Left ventricle myocardium inferior (tissue), 1 donor: ENCODE measurements at regions not wholly inside any gene's neighbourhood (a gene's known extent, or its start where the extent isn't known, plus 50 kb on each side); places are given as distances from the start of the nearest gene placed in this dataset.

Source experiments
- DNase-seq: peaks from one replicate; pipeline ENCODE4 v3.0.0-alpha.2; 2020
- H3K27ac ChIP-seq: fragments of 200-600 bp; replicated peaks from 2 replicates; pipeline ENCODE4 v1.8.0; 2021
- H3K27me3 ChIP-seq: fragments of 200-600 bp; 2 replicates; pipeline ENCODE4 v1.8.0; 2021; ENCODE audit warnings: low read depth
- H3K36me3 ChIP-seq: fragments of 200-600 bp; 2 replicates; pipeline ENCODE4 v1.8.0; 2021
- H3K4me1 ChIP-seq: fragments of 200-600 bp; 2 replicates; pipeline ENCODE4 v1.8.0; 2021
- H3K4me3 ChIP-seq: fragments of 200-600 bp; 2 replicates; pipeline ENCODE4 v1.8.0; 2021; ENCODE audit warnings: mild to moderate bottlenecking, moderate library complexity
- H3K9me3 ChIP-seq: fragments of 200-600 bp; replicated peaks from 2 replicates; pipeline ENCODE4 v1.8.0; 2021
- intact Hi-C: fragments of 100-400 bp; cut with micrococcal nuclease; formaldehyde crosslinking; loops from one replicate; pipeline ENCODE4 v1.11.0; 2022
- TF ChIP-seq, protein P1 (sequence below): fragments of 200-600 bp; IDR thresholded peaks from 2 replicates; pipeline ENCODE4 v1.8.0; 2021; ENCODE audit warnings: antibody characterized with exemption, mild to moderate bottlenecking, borderline replicate concordance
- donor health status: DM: no; HTN: yes; CAD: no; lungs with severe emphysema.

DNA sequence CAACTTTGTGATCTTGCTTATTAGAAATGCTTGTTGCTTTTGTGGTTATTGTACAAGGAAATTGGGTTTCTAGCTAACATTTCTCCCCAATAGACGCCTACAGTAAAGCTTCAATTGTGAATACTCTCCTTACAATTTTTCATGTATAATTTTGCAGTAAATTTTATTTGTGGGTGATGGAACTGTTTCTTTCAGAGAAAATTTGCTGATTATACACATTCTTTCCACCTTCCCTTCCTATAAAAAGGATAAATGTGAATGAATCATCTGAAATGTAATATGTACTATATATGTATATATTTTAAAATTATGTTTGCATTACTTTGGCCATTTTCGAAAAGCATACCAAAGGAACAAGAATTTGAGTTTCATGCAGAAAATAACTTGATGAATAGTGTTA, 162.7 kb upstream of the CRBN start:
- Histone ChIP-seq H3K36me3 (no peaks in the 10 kb centered on the region), H3K4me1 (no peaks in the 10 kb centered on the region), H3K4me3 (no peak overlapping the region), H3K27me3 (peaks cover 3% of the 10 kb centered on the region), H3K27ac (no peak overlapping the region), H3K9me3 (no peaks in the 10 kb centered on the region)
- TF ChIP-seq, protein P1, sequence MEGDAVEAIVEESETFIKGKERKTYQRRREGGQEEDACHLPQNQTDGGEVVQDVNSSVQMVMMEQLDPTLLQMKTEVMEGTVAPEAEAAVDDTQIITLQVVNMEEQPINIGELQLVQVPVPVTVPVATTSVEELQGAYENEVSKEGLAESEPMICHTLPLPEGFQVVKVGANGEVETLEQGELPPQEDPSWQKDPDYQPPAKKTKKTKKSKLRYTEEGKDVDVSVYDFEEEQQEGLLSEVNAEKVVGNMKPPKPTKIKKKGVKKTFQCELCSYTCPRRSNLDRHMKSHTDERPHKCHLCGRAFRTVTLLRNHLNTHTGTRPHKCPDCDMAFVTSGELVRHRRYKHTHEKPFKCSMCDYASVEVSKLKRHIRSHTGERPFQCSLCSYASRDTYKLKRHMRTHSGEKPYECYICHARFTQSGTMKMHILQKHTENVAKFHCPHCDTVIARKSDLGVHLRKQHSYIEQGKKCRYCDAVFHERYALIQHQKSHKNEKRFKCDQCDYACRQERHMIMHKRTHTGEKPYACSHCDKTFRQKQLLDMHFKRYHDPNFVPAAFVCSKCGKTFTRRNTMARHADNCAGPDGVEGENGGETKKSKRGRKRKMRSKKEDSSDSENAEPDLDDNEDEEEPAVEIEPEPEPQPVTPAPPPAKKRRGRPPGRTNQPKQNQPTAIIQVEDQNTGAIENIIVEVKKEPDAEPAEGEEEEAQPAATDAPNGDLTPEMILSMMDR = no peak
- no peak for DNase-seq
- intact Hi-C loops = no loop called here

DNA sequence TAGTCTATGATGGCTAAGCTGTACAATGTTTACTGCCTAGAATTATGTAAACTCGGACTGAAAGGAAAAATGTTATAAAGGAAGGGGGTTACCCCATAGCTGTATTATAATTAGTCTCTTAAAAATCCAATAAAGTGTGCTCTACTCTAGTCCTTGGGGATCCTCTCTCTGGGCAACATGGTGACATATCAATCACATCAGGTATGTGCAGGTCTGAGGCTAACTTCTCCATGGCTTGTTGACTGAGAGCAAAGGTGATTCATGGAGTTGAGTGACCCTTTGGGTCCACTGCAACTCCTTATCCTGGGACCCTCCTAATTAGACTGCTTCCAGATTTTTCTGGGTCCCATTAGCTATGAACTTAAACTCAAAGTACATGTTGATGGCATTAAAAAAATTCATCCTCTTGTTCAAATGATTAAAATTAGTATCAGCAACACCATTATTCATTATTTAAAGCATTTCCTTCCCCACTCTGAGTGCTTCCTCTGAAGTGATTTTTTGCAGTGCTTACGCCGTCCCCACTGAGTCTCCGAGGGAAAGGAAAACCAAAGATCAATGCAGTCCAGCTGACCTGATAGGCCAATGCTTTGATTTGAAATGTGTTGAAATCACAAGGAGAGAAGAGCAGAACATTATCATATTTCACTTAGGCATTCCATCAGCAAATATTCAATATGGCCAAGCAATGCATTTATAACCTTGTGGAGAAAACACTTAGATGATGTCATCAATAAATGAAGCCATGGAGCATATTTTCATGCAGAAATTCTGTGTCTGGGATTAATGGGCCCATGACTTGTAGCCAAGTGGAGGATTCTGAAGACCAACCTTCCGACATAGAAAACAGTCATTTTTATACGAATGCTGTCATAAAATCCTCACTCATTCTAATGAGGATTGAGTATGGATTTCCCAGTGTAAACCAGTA, 161.7 kb upstream of the CRBN start:
- no peak for DNase-seq
- no peaks in the 10 kb centered on the region for H3K36me3 ChIP-seq
- H3K9me3 ChIP-seq = no peaks in the 10 kb centered on the region
- intact Hi-C loops = no loop called here
- H3K27me3 ChIP-seq = peaks cover 3% of the 10 kb centered on the region
- H3K27ac ChIP-seq = no peak overlapping the region
- H3K4me3 ChIP-seq = no peak overlapping the region
- TF ChIP-seq, protein P1 = no peak
- H3K4me1 ChIP-seq = no peaks in the 10 kb centered on the region

DNA sequence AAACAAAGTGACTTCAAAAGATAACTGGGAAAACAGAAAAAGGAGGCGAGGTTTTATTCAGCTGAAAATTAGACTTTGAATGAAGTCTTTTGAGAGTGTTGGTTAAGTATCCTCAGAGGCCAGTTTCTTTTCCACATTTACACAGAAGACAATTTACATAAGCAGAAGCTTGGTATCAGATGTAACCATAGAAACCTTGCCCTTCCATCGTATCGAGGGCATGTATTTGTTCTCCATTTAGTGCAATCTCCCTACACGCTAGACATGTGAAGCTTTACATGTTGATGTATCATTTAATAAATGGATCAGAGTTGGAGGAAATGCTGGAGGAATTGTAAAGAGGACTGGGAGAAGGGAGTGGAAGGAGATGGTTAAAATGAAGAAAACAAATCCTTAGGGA, 161.0 kb upstream of the CRBN start:
- Histone ChIP-seq H3K27me3 (no peaks in the 10 kb centered on the region), H3K27ac (no peak overlapping the region), H3K36me3 (no peaks in the 10 kb centered on the region), H3K4me1 (no peaks in the 10 kb centered on the region), H3K4me3 (no peak overlapping the region), H3K9me3 (no peaks in the 10 kb centered on the region)
- intact Hi-C loops = no loop called here
- no peak for DNase-seq
- TF ChIP-seq, protein P1 = no peak

DNA sequence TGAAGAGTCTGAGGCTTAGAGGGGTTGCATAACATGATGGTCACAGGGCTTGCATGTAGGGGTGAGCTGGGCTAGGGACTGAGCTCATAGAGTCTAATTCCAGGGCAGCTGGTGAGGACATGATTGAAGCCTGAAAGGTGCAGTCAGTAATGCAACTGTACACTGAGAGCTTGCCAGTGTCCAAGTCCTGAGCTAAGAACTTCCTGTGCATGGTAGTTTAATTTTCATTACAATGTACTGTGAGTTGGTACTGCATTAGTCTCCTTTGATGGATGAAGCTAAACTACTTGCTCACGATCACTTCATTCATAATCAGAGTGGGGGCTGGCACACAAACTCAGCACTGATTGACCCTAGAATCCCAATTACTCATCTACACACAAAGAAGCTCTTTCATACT, 156.4 kb upstream of the CRBN start:
- H3K9me3 ChIP-seq = no peaks in the 10 kb centered on the region
- H3K4me3 ChIP-seq = no peak overlapping the region
- DNase-seq = no peak
- no peaks in the 10 kb centered on the region for H3K4me1 ChIP-seq
- TF ChIP-seq, protein P1 = no peak
- no peaks in the 10 kb centered on the region for H3K27me3 ChIP-seq
- no peak overlapping the region for H3K27ac ChIP-seq
- H3K36me3 ChIP-seq = no peaks in the 10 kb centered on the region
- intact Hi-C loops = no loop called here

DNA sequence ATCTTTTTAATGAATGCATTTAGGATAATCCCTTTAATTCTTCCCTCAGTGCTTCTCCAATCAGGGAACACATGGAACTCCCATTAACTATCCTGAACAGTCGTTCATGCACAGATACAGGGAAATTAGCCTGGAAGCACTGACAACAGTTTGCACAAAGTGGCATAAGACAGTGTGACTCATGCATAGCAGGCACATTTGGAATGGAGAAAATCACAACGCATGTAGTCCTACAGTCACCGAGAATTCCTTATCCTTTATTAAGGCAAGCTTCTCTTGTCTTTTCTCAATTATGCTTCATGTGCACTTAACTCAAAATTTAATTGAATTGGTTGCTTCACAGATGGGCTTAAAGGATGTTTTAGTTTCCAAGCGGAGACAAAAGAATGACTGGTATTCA, 155.0 kb upstream of the CRBN start:
- no peak for DNase-seq
- H3K27me3 ChIP-seq = no peaks in the 10 kb centered on the region
- H3K9me3 ChIP-seq = no peaks in the 10 kb centered on the region
- TF ChIP-seq, protein P1 = no peak
- H3K4me1 ChIP-seq = no peaks in the 10 kb centered on the region
- H3K27ac ChIP-seq = no peak overlapping the region
- intact Hi-C loops = no loop called here
- H3K4me3 ChIP-seq = no peak overlapping the region
- H3K36me3 ChIP-seq = no peaks in the 10 kb centered on the region
